Glomerular visceral epithelial cell (primary cell): ENCODE measurements at regions not wholly inside any gene's neighbourhood (a gene's known extent, or its start where the extent isn't known, plus 50 kb on each side); places are given as distances from the start of the nearest gene placed in this dataset.
"Not testable (repeated sequence)": the region's sequence is repeated elsewhere in the genome, so short reads cannot be mapped to it uniquely, and the experiment has no call there.

Experiments used
- DNase-seq: peaks from one replicate; pipeline ENCODE4 v3.0.0-alpha.2; 2016; ENCODE audit errors: extremely low spot score

DNA sequence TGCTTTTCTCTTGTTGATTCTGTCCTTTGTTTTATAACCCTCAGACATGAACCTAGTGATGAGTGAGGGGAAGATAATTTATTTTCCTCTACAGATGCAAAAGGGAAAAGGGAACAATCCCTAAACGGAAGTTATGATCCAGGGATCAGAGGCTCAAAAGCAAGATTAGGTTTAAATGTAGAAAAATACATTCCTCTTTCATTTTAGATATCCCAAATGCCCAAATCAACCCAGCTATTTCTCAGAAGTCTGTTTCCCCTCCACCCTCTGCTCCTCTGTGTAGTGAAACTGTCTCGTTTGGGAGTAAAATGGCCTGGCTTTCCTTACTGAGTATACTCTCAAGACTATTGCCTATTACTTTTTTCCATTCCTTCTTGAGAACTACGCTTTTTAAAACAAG is 97.1 kb downstream of the PRL start:
- DNase-seq, result no peak

DNA sequence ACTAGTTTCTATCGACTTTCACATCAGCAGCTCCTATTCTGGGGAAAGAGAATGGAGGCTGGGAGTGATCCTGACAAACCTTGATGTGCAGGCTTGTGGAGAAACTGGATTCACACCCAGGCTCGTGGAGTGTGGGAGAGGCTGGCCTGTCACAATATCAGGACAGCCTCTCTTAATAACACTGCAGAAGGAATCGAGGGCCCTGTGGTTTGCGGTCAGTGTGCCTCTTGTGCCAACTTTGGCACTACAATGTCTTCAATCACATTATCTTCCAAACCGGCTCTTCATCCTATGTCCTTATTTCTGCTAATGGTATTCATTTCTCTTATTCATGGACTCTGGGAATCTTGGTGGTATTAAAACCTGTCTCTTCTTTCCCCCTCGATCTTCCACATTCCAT is 92.7 kb downstream of the PRL start:
- no peak for DNase-seq

DNA sequence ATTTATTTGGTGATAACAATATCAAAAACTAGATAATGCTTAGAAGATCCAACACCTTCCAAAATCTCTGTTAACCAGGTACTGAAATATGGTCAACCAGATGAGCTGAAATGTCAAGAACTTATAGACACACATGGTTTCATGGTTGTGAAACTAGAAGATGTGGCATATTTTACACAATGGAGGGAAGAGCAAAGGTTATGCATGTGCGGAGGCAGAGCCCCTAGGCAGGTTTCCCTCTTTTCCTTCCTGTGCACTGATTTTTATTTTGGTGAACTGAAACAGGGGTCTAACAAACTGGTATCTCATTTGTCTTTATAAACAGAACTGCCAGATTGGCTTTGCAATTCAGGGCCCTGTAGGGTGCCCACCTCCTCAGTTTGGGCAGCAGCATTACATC is 91.6 kb downstream of the PRL start:
- no peak for DNase-seq

DNA sequence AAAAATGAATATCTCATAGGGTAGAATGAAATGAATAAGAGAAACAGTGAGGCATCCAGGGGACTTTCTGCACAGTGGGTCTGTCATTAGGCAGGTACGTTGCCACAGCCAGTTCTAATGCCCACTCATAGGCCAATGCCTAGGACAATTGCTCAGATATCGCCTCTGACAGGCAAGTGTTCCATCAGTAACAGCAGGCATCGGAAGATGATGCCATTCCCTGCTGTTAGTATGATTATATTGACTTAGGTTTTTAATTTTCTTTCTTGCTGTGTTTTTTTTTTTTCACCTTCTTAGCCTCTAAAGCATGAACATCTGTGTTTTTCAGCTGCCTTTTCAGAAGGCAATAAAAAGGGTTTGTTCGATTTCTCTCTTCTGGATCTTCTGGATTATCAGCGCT is 90.7 kb downstream of the PRL start:
- DNase-seq, result no peak

DNA sequence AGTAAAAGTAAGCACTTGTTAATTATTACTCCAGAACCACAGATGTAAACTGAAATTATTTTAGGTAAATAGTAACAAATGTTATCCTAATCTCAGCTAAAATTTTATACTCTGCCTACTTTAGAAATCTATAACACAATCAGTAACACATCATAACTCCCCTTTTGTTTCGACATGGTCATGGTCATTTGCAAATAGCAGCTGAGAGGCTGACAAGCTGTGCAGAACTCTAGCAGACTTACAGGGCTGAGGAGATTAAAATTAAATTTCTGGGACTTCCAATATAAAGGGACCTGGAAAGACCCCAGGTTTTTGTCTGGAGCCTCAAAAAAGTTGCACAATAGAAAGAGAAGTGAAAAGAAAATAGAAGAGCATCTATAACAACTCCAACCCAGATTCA is 88.8 kb downstream of the PRL start:
- no peak for DNase-seq

DNA sequence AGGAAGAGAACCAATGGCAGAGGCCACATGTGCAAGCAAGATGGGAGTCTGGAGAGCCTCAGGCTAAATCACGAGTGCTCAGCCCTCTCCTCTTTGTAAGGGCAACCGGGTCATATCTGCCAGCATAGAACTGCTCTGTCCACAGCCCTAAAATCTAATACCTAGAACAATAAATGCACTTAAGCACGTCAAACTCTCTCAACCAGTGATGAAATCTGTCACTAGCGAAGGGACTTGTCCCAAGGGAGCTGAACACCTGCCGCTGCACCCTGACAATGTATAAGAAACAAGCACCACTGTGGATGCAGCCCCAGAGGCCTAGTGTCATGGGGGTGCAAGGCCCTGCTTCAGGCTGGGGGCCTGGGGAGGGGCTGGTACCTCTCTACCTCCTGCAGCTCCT is 82.5 kb downstream of the PRL start:
- no peak for DNase-seq

DNA sequence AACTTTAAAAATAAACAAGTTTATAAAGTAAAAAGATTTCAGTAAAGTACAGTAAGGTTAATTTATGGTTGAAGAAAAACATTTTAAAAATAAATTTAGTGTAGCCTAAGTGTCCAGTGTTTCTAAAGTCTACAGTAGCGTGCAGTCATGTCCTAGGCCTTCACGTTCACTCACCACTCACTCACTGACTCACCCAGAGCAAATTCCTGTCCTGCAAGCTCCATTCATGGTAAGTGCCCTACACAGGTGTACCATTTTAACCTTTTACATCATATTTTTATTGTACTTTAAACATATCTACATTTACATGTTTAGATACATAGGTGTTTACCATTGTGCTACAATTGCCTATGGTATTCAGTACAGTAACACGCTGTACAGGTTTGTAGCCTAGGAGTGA is 81.4 kb downstream of the PRL start:
- not testable (repeated sequence) for DNase-seq

DNA sequence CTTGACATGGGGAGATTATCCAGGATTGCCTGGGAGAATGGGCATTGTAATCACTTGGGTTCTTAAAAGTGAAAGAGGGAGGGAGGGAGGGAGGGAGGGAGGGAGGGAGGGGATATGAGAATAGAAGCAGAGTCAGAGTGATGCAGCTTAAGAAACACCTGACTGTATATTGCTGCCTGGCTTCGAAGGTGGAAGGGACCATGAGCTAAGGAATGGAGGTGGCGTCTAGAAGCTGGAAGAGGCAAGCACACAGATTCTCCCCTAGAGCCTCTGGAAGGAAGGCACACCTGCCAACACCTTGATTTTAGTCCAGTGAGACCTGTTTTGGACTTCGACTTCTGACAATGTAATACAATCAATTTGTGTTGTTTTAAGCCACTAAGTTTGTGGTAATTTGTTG is 78.4 kb downstream of the PRL start:
- no peak for DNase-seq

DNA sequence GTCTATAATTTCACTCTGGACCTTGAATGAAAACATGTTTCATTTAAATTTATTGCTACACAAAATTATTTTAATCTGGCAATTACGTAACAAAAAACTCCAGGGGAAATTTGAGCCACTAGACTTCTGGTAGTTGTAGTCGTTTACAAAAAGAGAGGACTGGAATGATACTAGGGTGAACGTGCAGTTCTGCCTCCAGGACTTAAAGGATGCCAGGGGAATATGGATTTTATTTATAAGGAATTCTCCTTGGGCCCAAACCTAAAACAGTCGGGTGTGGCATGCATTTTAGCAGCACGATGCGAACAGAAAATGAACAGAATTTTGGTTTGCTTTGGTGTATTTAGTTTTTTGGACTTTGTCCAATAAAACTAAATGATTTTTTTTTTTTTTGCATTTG is 76.9 kb downstream of the PRL start:
- DNase-seq, result no peak

DNA sequence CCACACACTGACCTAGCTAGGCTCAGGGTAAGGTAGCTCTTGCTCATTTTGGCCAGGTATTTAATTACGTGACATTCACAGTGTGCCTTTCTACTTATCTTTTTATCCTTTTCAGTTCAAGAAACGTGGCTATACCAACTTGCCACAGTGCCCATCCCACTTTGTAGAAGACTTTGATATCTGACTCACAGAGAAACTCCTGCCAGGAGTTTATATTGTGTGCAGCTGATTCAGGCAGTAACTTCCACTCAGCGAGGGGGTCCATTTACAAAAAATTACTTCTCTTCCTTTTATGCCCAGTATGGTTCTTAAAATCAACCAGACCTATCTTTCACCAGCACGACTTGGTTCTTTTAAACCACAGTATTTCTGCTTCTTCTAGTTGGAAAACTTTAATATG is 75.6 kb downstream of the PRL start:
- peak; percentile 2 for DNase-seq

DNA sequence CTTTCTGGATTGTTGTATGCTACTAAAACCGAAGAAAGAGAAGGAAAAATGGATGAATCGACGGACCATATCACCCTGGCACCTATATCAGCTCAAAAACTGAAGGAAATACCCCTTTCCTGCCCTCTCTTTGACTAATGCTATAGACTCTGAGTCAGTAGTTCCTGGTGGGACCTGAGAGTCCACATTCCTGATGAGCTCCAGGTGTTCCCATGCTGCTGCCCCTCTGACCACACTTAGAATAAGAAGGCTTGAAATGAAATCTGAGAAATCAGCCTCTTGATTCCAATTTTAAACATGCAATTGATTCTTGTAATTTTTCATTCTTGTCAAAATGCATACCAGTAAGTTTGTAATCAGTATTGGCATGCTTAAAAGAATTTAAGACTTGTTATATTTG is 75.2 kb downstream of the PRL start:
- peak; percentile 28 for DNase-seq

DNA sequence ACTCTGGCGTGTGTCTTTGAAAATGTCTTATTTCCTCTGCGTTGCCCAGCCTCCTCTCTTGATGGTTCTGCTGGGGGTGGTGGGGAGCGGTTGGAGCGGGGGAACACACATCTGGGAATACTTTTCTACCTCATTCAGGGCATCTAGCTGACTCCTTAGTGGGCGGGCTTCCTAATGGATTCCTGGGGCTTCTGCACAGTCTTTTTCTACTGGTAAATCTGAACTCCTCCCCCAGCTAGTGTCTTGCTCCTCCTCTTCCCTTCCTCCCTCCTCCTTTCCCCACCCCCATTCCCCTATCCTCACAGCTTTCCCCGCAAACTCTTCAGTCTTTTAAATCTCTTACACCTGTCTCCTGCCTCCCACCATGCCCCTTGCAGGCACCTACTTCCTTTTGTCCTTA is 74.4 kb downstream of the PRL start:
- no peak for DNase-seq

DNA sequence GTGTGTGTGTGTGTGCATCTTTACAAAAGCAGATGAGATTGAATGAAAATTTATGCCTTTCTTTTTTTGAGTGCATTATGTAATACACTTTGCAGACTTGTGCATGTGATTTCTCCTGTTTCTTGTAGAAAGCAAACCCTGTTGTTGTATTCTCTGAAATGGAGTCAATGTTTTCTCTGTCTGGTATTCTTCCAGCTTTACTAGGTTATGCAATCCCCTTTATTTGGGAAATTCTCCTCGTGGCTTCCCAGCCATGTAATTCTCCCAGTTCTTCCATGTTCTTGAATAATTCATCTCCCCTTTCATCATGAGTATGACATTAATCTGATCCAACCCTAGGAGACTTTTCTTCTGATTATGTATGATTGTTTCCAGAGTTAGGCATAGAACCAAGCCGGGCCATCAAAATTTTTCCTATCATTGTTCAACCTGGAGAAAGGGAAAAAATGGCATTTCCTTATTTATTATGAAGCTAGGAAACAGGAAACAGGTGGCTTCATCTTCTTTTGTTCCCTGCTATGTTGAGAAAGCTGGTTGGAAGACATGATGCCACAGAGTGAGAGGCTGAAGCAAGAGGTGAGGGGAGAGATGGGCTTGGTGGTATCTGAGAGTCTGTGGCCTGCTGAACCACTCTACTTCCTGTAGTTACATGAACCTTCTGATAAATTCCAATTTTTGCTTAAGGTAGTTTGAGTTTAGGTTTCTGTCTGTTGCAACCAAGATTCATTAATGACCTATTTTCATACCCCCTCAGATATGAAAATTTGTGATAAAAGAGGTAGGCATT is 68.8 kb downstream of the PRL start:
- no peak for DNase-seq

DNA sequence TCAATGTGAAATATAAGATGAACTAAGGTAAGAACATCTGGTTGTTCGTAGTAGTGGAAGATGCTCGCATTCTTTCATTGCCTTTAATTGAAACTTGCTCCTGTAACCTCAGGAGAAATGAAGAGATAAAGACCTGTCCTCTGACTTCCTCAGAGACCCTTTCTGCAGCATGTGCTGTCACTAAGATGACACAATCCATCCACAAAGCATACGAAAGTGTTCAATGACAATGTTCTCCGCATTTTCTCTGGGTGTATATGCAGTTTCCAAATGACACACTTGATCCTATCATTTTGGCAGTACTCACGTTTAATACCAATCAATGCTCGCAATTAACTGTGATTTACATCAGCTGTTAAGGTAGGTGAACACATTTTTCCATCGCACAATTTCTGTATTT is 65.8 kb downstream of the PRL start:
- DNase-seq, result no peak

DNA sequence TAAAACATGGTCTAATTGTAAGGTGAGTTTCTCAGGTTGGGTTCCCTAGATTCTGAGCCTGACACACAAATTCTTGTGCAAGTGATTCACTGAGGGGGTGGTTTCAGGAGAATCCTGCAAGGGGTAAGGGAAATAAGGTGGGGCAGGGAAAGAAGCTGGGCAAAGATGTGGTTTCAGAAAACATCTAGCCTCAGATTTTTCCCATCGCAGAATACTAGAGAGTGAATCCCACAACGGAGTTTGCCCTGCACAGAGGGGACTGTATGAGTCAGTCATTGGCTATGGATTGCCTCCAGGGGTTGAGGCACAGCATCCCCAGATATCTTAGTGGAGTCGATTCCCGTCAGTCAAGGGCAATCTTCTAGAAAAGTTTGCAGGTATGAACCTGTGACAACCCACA is 65.2 kb downstream of the PRL start:
- peak; percentile 90 for DNase-seq

DNA sequence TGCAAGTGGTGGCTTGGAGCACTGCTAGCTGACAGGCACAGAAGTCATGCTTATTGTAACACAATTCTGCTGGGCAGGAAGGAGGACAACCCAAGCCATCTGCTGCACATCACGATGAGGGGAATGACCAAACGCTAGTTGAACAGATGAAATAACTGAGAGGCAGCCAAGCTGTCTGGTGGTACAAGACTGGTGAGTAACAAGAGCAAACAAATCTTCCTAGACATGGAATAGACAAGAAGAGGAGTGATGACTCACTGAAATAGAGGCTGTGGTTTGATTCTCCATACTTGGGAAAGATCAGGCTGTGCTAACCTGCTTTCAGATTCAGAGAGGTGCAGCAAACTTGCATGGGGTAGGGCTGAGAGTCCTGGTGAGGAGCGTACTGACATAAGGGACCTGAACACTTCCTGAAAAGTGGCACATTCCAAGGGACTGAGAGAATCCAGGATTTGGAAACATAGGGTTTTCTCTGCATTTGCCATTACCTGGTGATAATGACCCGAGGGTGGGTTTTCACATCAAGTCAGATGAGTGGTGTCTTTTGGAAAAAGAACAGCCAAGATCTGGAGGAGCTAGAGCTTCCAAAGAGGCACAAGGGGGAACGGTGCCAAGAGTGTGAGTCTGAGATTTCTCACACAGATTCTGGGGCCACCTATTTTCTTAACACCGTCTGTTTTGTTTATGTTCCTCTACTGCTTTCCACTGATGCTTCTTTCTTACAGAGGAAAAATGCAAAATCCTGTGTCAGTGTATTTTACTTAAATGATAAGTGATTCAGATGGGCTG is 60.0 kb downstream of the PRL start:
- DNase-seq, result peak; percentile 97
